ENCODE measurements at regions not wholly inside any gene's neighbourhood (a gene's known extent, or its start where the extent isn't known, plus 50 kb on each side); places are given as distances from the start of the nearest gene placed in this dataset.

DNA sequence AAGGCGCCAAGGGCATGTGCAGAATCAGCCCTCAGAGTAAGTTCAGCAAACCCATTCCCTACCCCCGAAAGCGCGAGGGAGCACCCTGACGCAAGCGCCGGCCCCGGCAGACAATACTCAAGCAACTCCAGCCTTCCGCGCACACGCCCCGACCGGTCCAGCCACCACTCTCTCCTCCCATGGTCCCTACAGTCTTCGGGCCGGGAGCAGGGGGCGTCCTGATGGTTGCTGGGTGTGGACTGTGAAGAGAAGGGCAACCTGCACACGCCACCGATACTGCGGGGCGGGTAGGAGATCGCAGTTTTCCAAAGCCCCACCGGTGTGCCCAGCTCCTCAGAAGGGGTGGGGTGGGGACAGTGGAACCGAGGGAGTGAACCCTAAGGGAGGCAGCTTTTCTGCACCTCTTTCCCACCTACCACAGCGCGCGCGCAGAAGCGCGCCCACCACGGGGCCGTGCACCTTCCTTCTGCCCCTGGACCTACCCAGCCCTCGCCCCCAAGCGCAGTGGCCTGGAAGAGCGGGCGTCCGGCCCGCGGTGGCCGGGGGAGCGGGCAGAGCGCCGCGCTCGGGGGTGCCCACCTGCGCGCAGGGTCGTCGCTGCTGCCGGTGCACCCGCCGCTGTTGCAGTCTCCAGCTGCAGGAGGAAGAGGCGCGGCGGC lies 650.2 kb upstream of the DIPK2B start:
- intact Hi-C loops (cut with DNase I; ENCODE audit: low total_unique reads) (no loop called here), in situ Hi-C loops (cut with MboI; ENCODE audit: low pct_ligation_motif_present in 1 of 4, low pct_unique_long_range_greater_than_20kb in 1 of 4, low sequenced_read_pairs in 3 of 4) (no loop called here)
- TF ChIP-seq, protein P1, sequence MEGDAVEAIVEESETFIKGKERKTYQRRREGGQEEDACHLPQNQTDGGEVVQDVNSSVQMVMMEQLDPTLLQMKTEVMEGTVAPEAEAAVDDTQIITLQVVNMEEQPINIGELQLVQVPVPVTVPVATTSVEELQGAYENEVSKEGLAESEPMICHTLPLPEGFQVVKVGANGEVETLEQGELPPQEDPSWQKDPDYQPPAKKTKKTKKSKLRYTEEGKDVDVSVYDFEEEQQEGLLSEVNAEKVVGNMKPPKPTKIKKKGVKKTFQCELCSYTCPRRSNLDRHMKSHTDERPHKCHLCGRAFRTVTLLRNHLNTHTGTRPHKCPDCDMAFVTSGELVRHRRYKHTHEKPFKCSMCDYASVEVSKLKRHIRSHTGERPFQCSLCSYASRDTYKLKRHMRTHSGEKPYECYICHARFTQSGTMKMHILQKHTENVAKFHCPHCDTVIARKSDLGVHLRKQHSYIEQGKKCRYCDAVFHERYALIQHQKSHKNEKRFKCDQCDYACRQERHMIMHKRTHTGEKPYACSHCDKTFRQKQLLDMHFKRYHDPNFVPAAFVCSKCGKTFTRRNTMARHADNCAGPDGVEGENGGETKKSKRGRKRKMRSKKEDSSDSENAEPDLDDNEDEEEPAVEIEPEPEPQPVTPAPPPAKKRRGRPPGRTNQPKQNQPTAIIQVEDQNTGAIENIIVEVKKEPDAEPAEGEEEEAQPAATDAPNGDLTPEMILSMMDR (IDR thresholded peaks at IDR 0.05): no peak
- no peak for TF ChIP-seq EP300 (IDR thresholded peaks at IDR 0.05; ENCODE audit: low read depth)
- TF ChIP-seq POLR2A (IDR thresholded peaks at IDR 0.05): no peak
- no peak for TF ChIP-seq POLR2AphosphoS5 (IDR thresholded peaks at IDR 0.05)
- 45% methylated on average over 52 of the region's 54 CpGs; no CpG with 5 or more reads in 1 of the 2 donors for WGBS, 2 donors (ENCODE audit: low coverage in 1 of 2)
- Histone ChIP-seq H3K27me3 (no peaks in the 10 kb centered on the region), H3K27ac (peak overlapping the region in 3 of 4 donors; percentile 16 to 55 (median 37)), H3K9me3 (no peaks in the 10 kb centered on the region), H3K36me3 (no peaks in the 10 kb centered on the region), H3K4me1 (no peaks in the 10 kb centered on the region), H3K4me3 (peak overlapping the region; percentile 37 to 67 (median 48))
- peak; percentile 25 for DNase-seq

- Histone ChIP-seq H3K27me3 (no peaks in the 10 kb centered on the region), H3K9me3 (no peaks in the 10 kb centered on the region), H3K27ac (peak overlapping the region in 1 of 4 donors; percentile 18), H3K4me3 (peak overlapping the region; percentile 37 to 67 (median 48)), H3K36me3 (no peaks in the 10 kb centered on the region), H3K4me1 (no peaks in the 10 kb centered on the region)
- in situ Hi-C loops (cut with MboI; ENCODE audit: low pct_ligation_motif_present in 1 of 4, low pct_unique_long_range_greater_than_20kb in 1 of 4, low sequenced_read_pairs in 3 of 4) (no loop called here), intact Hi-C loops (cut with DNase I; ENCODE audit: low total_unique reads) (no loop called here)
- TF ChIP-seq POLR2A (IDR thresholded peaks at IDR 0.05): no peak
- TF ChIP-seq EP300 (IDR thresholded peaks at IDR 0.05; ENCODE audit: low read depth): no peak
- TF ChIP-seq, protein P1 (IDR thresholded peaks at IDR 0.05): no peak
- no peak for TF ChIP-seq POLR2AphosphoS5 (IDR thresholded peaks at IDR 0.05)
- 20 to 60% methylated on average over 1 to 28 of the region's 28 CpGs for WGBS, 2 donors (ENCODE audit: low coverage in 1 of 2)
- DNase-seq: no peak
Measured at GRCh38 chrX:45850197-45850774, 649.6 kb upstream of the DIPK2B start.

GRCh38 chrX:45849261-45849862 lies 648.7 kb upstream of the DIPK2B start:
- intact Hi-C loops (cut with DNase I; ENCODE audit: low total_unique reads): no loop called here
- DNase-seq: no peak
- H3K27me3 ChIP-seq: no peaks in the 10 kb centered on the region
- TF ChIP-seq POLR2AphosphoS5 (IDR thresholded peaks at IDR 0.05) (no peak), EP300 (IDR thresholded peaks at IDR 0.05; ENCODE audit: low read depth) (no peak), POLR2A (IDR thresholded peaks at IDR 0.05) (no peak)
- TF ChIP-seq, protein P1 (IDR thresholded peaks at IDR 0.05): peak in 2 of 5 experiments; percentile 4 to 7
- no peak overlapping the region for H3K4me3 ChIP-seq
- H3K27ac ChIP-seq: no peak overlapping the region
- 41% methylated on average over 9 of the region's 9 CpGs; no CpG with 5 or more reads in 1 of the 2 donors for WGBS, 2 donors (ENCODE audit: low coverage in 1 of 2)
- no peaks in the 10 kb centered on the region for H3K36me3 ChIP-seq
- in situ Hi-C loops (cut with MboI; ENCODE audit: low pct_ligation_motif_present in 1 of 4, low pct_unique_long_range_greater_than_20kb in 1 of 4, low sequenced_read_pairs in 3 of 4): loop anchor here in 1 of 4 donors (10.0 kb wide), 1 partner anchor 335 kb away; no protein-coding TSS in a partner anchor
- H3K9me3 ChIP-seq: no peaks in the 10 kb centered on the region
- H3K4me1 ChIP-seq: no peaks in the 10 kb centered on the region

DNA sequence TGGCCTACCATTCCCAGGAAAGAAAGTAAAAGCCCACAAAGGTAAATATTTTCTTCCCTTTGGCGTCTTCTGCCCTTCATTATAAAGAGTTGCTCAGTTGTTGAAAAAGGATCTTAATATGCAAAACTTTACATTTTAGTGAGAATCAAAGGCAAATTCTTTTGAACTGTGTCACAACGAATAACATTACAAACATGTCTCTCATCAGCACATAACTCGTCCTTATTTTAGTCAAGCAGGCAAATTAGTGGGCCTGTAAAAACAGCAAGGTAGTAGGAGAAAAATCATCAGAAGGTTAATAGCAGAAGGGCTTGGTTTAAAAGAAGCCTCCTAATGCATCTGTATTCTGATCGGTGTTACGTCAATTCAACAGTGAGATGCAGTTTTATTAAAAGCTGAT lies 647.3 kb upstream of the DIPK2B start:
- H3K4me1 ChIP-seq: no peaks in the 10 kb centered on the region
- H3K9me3 ChIP-seq: no peaks in the 10 kb centered on the region
- DNase-seq: no peak
- no peak for TF ChIP-seq EP300 (IDR thresholded peaks at IDR 0.05; ENCODE audit: low read depth)
- no peak for TF ChIP-seq POLR2AphosphoS5 (IDR thresholded peaks at IDR 0.05)
- TF ChIP-seq, protein P1 (IDR thresholded peaks at IDR 0.05): no peak
- no peak for TF ChIP-seq POLR2A (IDR thresholded peaks at IDR 0.05)
- intact Hi-C loops (cut with DNase I; ENCODE audit: low total_unique reads) (no loop called here), in situ Hi-C loops (cut with MboI; ENCODE audit: low pct_ligation_motif_present in 1 of 4, low pct_unique_long_range_greater_than_20kb in 1 of 4, low sequenced_read_pairs in 3 of 4) (loop anchor here in 1 of 4 donors (10.0 kb wide), 1 partner anchor 333 kb away; no protein-coding TSS in a partner anchor)
- no peak overlapping the region for H3K4me3 ChIP-seq
- 90 to 100% methylated on average over 3 to 5 of the region's 5 CpGs for WGBS, 2 donors (ENCODE audit: low coverage in 1 of 2)
- H3K36me3 ChIP-seq: no peaks in the 10 kb centered on the region
- no peak overlapping the region for H3K27ac ChIP-seq
- H3K27me3 ChIP-seq: no peaks in the 10 kb centered on the region

All from transverse colon (tissue), 4 donors.